ENCODE measurements at regions not wholly inside any gene's neighbourhood (a gene's known extent, or its start where the extent isn't known, plus 50 kb on each side); places are given as distances from the start of the nearest gene placed in this dataset.

GRCh38 chr11:109858152-109858551, 235.0 kb upstream of the ZC3H12C start:
- WGBS, 5 donors: 82 to 92% (median 83%) methylated on average over 4 of the region's 4 CpGs
- H3K27ac ChIP-seq: no peak overlapping the region
- TF ChIP-seq POLR2AphosphoS5 (IDR thresholded peaks at IDR 0.05): no peak
- no peak for TF ChIP-seq EP300 (IDR thresholded peaks at IDR 0.05)
- TF ChIP-seq, protein P1, sequence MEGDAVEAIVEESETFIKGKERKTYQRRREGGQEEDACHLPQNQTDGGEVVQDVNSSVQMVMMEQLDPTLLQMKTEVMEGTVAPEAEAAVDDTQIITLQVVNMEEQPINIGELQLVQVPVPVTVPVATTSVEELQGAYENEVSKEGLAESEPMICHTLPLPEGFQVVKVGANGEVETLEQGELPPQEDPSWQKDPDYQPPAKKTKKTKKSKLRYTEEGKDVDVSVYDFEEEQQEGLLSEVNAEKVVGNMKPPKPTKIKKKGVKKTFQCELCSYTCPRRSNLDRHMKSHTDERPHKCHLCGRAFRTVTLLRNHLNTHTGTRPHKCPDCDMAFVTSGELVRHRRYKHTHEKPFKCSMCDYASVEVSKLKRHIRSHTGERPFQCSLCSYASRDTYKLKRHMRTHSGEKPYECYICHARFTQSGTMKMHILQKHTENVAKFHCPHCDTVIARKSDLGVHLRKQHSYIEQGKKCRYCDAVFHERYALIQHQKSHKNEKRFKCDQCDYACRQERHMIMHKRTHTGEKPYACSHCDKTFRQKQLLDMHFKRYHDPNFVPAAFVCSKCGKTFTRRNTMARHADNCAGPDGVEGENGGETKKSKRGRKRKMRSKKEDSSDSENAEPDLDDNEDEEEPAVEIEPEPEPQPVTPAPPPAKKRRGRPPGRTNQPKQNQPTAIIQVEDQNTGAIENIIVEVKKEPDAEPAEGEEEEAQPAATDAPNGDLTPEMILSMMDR (IDR thresholded peaks at IDR 0.05): no peak
- TF ChIP-seq POLR2A (IDR thresholded peaks at IDR 0.05): no peak
- intact Hi-C loops (cut with DNase I; ENCODE audit: low total_unique reads): no loop called here
- no peaks in the 10 kb centered on the region for H3K4me1 ChIP-seq
- H3K36me3 ChIP-seq: no peaks in the 10 kb centered on the region
- DNase-seq: no peak
- H3K27me3 ChIP-seq: no peaks in the 10 kb centered on the region
- H3K4me3 ChIP-seq: no peak overlapping the region
- no peaks in the 10 kb centered on the region for H3K9me3 ChIP-seq

DNA sequence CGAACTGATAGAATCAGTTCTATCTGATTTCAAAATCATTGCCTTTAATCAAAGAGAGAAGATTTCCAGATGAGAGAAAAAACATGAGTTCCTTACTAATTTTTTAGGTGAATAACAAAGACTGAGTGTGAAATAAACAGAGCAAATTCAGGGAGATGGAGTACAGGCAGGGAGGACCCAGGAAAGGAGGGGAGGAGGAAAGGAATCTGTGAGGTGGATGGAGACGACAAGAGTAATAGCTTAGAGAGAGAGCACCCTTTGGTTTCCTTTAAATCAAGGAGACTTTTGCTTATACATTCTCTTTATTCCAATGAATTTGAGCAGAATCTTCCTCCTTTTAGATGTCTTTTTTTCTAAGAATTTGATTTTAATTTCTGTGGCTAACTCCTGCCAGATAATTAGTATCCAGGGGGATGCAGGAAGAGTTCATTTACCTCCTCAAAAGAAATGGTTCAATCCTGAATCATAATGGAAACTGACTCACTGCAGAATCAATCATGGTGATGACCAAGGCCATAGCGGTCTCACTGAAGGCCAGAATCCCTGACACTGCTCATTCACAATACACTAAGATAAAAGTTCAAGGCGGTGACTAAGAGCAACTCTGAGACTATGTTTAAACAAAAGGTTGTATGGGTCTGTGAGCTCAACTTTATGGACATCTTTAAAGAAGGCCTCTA, 234.0 kb upstream of the ZC3H12C start:
- intact Hi-C loops (cut with DNase I; ENCODE audit: low total_unique reads): no loop called here
- Histone ChIP-seq H3K4me1 (no peaks in the 10 kb centered on the region), H3K4me3 (no peak overlapping the region), H3K36me3 (no peaks in the 10 kb centered on the region), H3K27me3 (no peaks in the 10 kb centered on the region), H3K27ac (no peak overlapping the region), H3K9me3 (no peaks in the 10 kb centered on the region)
- DNase-seq: no peak
- WGBS, 5 donors: 67 to 80% (median 78%) methylated on average over 4 of the region's 4 CpGs
- no peak for TF ChIP-seq POLR2AphosphoS5 (IDR thresholded peaks at IDR 0.05)
- TF ChIP-seq, protein P1 (IDR thresholded peaks at IDR 0.05): no peak
- no peak for TF ChIP-seq EP300 (IDR thresholded peaks at IDR 0.05)
- TF ChIP-seq POLR2A (IDR thresholded peaks at IDR 0.05): no peak

DNA sequence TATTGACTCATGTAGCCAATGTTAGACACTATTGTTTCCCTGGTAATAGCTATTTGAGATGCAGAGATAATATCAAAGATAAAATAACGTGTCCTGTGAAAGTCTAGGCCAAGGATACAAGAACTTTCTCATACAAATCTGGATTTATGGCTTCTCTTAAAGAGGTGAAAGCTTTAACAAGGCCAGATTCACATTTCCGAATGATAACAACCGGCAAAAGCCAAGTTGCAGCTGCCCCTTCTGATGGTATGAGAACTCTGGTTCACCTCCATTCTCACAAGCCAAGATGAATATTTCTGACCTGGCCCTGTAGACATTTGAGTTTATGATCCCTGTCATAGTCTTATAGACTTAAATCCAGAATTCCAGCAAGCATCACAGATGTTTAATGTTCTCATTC, 230.4 kb upstream of the ZC3H12C start:
- DNase-seq: no peak
- H3K27me3 ChIP-seq: no peaks in the 10 kb centered on the region
- no peaks in the 10 kb centered on the region for H3K36me3 ChIP-seq
- H3K9me3 ChIP-seq: no peaks in the 10 kb centered on the region
- H3K27ac ChIP-seq: no peak overlapping the region
- TF ChIP-seq POLR2A (IDR thresholded peaks at IDR 0.05) (no peak), EP300 (IDR thresholded peaks at IDR 0.05) (no peak), POLR2AphosphoS5 (IDR thresholded peaks at IDR 0.05) (no peak)
- TF ChIP-seq, protein P1 (IDR thresholded peaks at IDR 0.05): no peak
- no peaks in the 10 kb centered on the region for H3K4me1 ChIP-seq
- intact Hi-C loops (cut with DNase I; ENCODE audit: low total_unique reads): no loop called here
- no peak overlapping the region for H3K4me3 ChIP-seq
- WGBS, 5 donors: 60 to 67% (median 64%) methylated on average over 3 of the region's 3 CpGs

DNA sequence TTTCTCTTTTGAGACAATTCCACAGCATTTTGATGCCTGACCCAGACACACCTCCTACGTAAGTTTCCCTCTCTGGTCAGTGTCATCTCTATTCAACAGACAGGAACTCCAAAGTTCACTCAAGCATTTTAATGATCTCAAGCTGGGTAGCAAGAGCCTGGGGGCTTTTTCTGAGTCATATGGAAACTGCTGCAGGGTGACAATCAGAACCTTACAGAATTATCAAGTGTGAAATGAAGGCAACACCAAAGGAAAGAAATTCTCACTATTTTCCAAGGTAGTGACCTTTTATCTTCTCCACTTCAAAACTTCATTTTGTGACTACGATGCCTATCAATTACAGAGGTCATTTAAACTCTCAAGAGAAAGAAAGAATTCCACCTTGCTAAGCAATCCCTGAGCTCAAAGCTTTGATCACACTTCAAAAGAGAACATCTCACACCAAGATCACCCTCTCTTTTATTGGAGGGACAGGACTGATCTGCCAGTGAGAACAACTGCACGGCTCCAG, 229.0 kb upstream of the ZC3H12C start:
- Histone ChIP-seq H3K27me3 (no peaks in the 10 kb centered on the region), H3K27ac (no peak overlapping the region), H3K4me3 (no peak overlapping the region), H3K36me3 (no peaks in the 10 kb centered on the region), H3K9me3 (no peaks in the 10 kb centered on the region), H3K4me1 (no peaks in the 10 kb centered on the region)
- 51 to 66% (median 62%) methylated on average over 3 of the region's 3 CpGs for WGBS, 5 donors
- intact Hi-C loops (cut with DNase I; ENCODE audit: low total_unique reads): no loop called here
- no peak for TF ChIP-seq EP300 (IDR thresholded peaks at IDR 0.05)
- TF ChIP-seq POLR2A (IDR thresholded peaks at IDR 0.05): no peak
- TF ChIP-seq POLR2AphosphoS5 (IDR thresholded peaks at IDR 0.05): no peak
- TF ChIP-seq, protein P1 (IDR thresholded peaks at IDR 0.05): no peak
- DNase-seq: no peak
